ENCODE measurements at regions not wholly inside any gene's neighbourhood (a gene's known extent, or its start where the extent isn't known, plus 50 kb on each side); places are given as distances from the start of the nearest gene placed in this dataset.
A peak's percentile ranks its signal among the peaks of the same experiment; 100 is the strongest.
"Not testable (repeated sequence)": the region's sequence is repeated elsewhere in the genome, so short reads cannot be mapped to it uniquely, and the experiment has no call there.

GRCh38 chr2:156254637-156255067 is 77.9 kb downstream of the NR4A2 start:
- Histone ChIP-seq H3K4me3 (ENCODE audit: low read depth, low read length) (peak overlapping the region; percentile 81), H3K9ac (ENCODE audit: low read length) (peak overlapping the region; percentile 85)

GRCh38 chr2:156253765-156254164 is 78.8 kb downstream of the NR4A2 start:
- Histone ChIP-seq H3K9me3 (ENCODE audit: control insufficient read depth, insufficient read depth, low read depth, low read length) (peaks cover 8% of the 10 kb centered on the region), H3K4me3 (ENCODE audit: low read depth, low read length) (peak overlapping the region; percentile 81), H3K9ac (ENCODE audit: low read length) (no peak overlapping the region), H3K4me1 (ENCODE audit: control insufficient read depth, insufficient read depth, low read length) (no peaks in the 10 kb centered on the region), H3K27me3 (ENCODE audit: control insufficient read depth, insufficient read depth, low read length) (no peaks in the 10 kb centered on the region), H3K27ac (ENCODE audit: low read depth, low read length) (no peak overlapping the region), H3K36me3 (ENCODE audit: control insufficient read depth, insufficient read depth, low read length) (peaks cover 9% of the 10 kb centered on the region)

More at GRCh38 chr2:156254637-156255067, 77.9 kb downstream of the NR4A2 start:
- not testable (repeated sequence) for H3K36me3 ChIP-seq (ENCODE audit: control insufficient read depth, insufficient read depth, low read length); H3K27me3 ChIP-seq (ENCODE audit: control insufficient read depth, insufficient read depth, low read length); H3K9me3 ChIP-seq (ENCODE audit: control insufficient read depth, insufficient read depth, low read depth, low read length); H3K4me1 ChIP-seq (ENCODE audit: control insufficient read depth, insufficient read depth, low read length)
- peak overlapping the region; percentile 39 for H3K27ac ChIP-seq (ENCODE audit: low read depth, low read length)

GRCh38 chr2:156242874-156243273 is 89.6 kb downstream of the NR4A2 start:
- no peak overlapping the region for H3K27ac ChIP-seq (ENCODE audit: low read depth, low read length)
- H3K9ac ChIP-seq (ENCODE audit: low read length), result no peak overlapping the region
- H3K36me3 ChIP-seq (ENCODE audit: control insufficient read depth, insufficient read depth, low read length), result no peaks in the 10 kb centered on the region; the same call in 1 of the 2 replicates
- H3K27me3 ChIP-seq (ENCODE audit: control insufficient read depth, insufficient read depth, low read length), result no peaks in the 10 kb centered on the region
- no peak overlapping the region for H3K4me3 ChIP-seq (ENCODE audit: low read depth, low read length)
- peaks cover 3% of the 10 kb centered on the region; the same call in 1 of the 2 replicates for H3K9me3 ChIP-seq (ENCODE audit: control insufficient read depth, insufficient read depth, low read depth, low read length)
- no peaks in the 10 kb centered on the region for H3K4me1 ChIP-seq (ENCODE audit: control insufficient read depth, insufficient read depth, low read length)

GRCh38 chr2:156237558-156237957 is 95.0 kb downstream of the NR4A2 start:
- no peak overlapping the region for H3K9ac ChIP-seq (ENCODE audit: low read length)
- H3K36me3 ChIP-seq (ENCODE audit: control insufficient read depth, insufficient read depth, low read length), result no peaks in the 10 kb centered on the region
- no peaks in the 10 kb centered on the region for H3K27me3 ChIP-seq (ENCODE audit: control insufficient read depth, insufficient read depth, low read length)
- H3K9me3 ChIP-seq (ENCODE audit: control insufficient read depth, insufficient read depth, low read depth, low read length), result peaks cover 8% of the 10 kb centered on the region; the same call in 1 of the 2 replicates
- H3K4me3 ChIP-seq (ENCODE audit: low read depth, low read length), result no peak overlapping the region
- H3K27ac ChIP-seq (ENCODE audit: low read depth, low read length), result no peak overlapping the region
- H3K4me1 ChIP-seq (ENCODE audit: control insufficient read depth, insufficient read depth, low read length), result no peaks in the 10 kb centered on the region

- H3K27me3 ChIP-seq (ENCODE audit: control insufficient read depth, insufficient read depth, low read length), result no peaks in the 10 kb centered on the region
- peaks cover 11% of the 10 kb centered on the region; the same call in 1 of the 2 replicates for H3K9me3 ChIP-seq (ENCODE audit: control insufficient read depth, insufficient read depth, low read depth, low read length)
- no peak overlapping the region for H3K4me3 ChIP-seq (ENCODE audit: low read depth, low read length)
- H3K36me3 ChIP-seq (ENCODE audit: control insufficient read depth, insufficient read depth, low read length), result no peaks in the 10 kb centered on the region; the same call in 1 of the 2 replicates
- H3K27ac ChIP-seq (ENCODE audit: low read depth, low read length), result no peak overlapping the region
- H3K9ac ChIP-seq (ENCODE audit: low read length), result no peak overlapping the region
- H3K4me1 ChIP-seq (ENCODE audit: control insufficient read depth, insufficient read depth, low read length), result peaks cover 20% of the 10 kb centered on the region
Measured at GRCh38 chr2:156229724-156230362, 102.7 kb downstream of the NR4A2 start.

- not testable (repeated sequence) for H3K36me3 ChIP-seq (ENCODE audit: control insufficient read depth, insufficient read depth, low read length); H3K27ac ChIP-seq (ENCODE audit: low read depth, low read length)
- H3K9me3 ChIP-seq (ENCODE audit: control insufficient read depth, insufficient read depth, low read depth, low read length), result peaks cover 32% of the 10 kb centered on the region
Measured at GRCh38 chr2:156223328-156223727, 109.2 kb downstream of the NR4A2 start.

GRCh38 chr2:156221703-156222102 is 110.8 kb downstream of the NR4A2 start:
- Histone ChIP-seq H3K27ac (ENCODE audit: low read depth, low read length) (no peak overlapping the region), H3K4me3 (ENCODE audit: low read depth, low read length) (no peak overlapping the region), H3K36me3 (ENCODE audit: control insufficient read depth, insufficient read depth, low read length) (no peaks in the 10 kb centered on the region; the same call in 1 of the 2 replicates), H3K9me3 (ENCODE audit: control insufficient read depth, insufficient read depth, low read depth, low read length) (peaks cover 32% of the 10 kb centered on the region), H3K9ac (ENCODE audit: low read length) (no peak overlapping the region), H3K27me3 (ENCODE audit: control insufficient read depth, insufficient read depth, low read length) (no peaks in the 10 kb centered on the region), H3K4me1 (ENCODE audit: control insufficient read depth, insufficient read depth, low read length) (peaks cover 7% of the 10 kb centered on the region; the same call in 1 of the 2 replicates)

More at GRCh38 chr2:156223328-156223727, 109.2 kb downstream of the NR4A2 start:
- not testable (repeated sequence) for H3K9ac ChIP-seq (ENCODE audit: low read length); H3K4me3 ChIP-seq (ENCODE audit: low read depth, low read length); H3K27me3 ChIP-seq (ENCODE audit: control insufficient read depth, insufficient read depth, low read length); H3K4me1 ChIP-seq (ENCODE audit: control insufficient read depth, insufficient read depth, low read length)

GRCh38 chr2:156219491-156220100 is 112.9 kb downstream of the NR4A2 start:
- H3K9ac ChIP-seq (ENCODE audit: low read length), result no peak overlapping the region
- H3K9me3 ChIP-seq (ENCODE audit: control insufficient read depth, insufficient read depth, low read depth, low read length), result peaks cover 23% of the 10 kb centered on the region
- no peaks in the 10 kb centered on the region for H3K27me3 ChIP-seq (ENCODE audit: control insufficient read depth, insufficient read depth, low read length)
- H3K36me3 ChIP-seq (ENCODE audit: control insufficient read depth, insufficient read depth, low read length), result no peaks in the 10 kb centered on the region
- no peak overlapping the region for H3K27ac ChIP-seq (ENCODE audit: low read depth, low read length)
- no peak overlapping the region for H3K4me3 ChIP-seq (ENCODE audit: low read depth, low read length)
- H3K4me1 ChIP-seq (ENCODE audit: control insufficient read depth, insufficient read depth, low read length), result peaks cover 10% of the 10 kb centered on the region

GRCh38 chr2:156215656-156216055 is 116.9 kb downstream of the NR4A2 start:
- Histone ChIP-seq H3K27me3 (ENCODE audit: control insufficient read depth, insufficient read depth, low read length) (no peaks in the 10 kb centered on the region), H3K9me3 (ENCODE audit: control insufficient read depth, insufficient read depth, low read depth, low read length) (no peaks in the 10 kb centered on the region), H3K27ac (ENCODE audit: low read depth, low read length) (no peak overlapping the region), H3K36me3 (ENCODE audit: control insufficient read depth, insufficient read depth, low read length) (no peaks in the 10 kb centered on the region), H3K4me3 (ENCODE audit: low read depth, low read length) (no peak overlapping the region), H3K4me1 (ENCODE audit: control insufficient read depth, insufficient read depth, low read length) (peaks cover 10% of the 10 kb centered on the region), H3K9ac (ENCODE audit: low read length) (no peak overlapping the region)

GRCh38 chr2:156211318-156211717 is 121.2 kb downstream of the NR4A2 start:
- H3K4me3 ChIP-seq (ENCODE audit: low read depth, low read length), result no peak overlapping the region
- H3K9ac ChIP-seq (ENCODE audit: low read length), result no peak overlapping the region
- no peaks in the 10 kb centered on the region for H3K36me3 ChIP-seq (ENCODE audit: control insufficient read depth, insufficient read depth, low read length)
- H3K27me3 ChIP-seq (ENCODE audit: control insufficient read depth, insufficient read depth, low read length), result no peaks in the 10 kb centered on the region
- no peak overlapping the region for H3K27ac ChIP-seq (ENCODE audit: low read depth, low read length)
- H3K9me3 ChIP-seq (ENCODE audit: control insufficient read depth, insufficient read depth, low read depth, low read length), result no peaks in the 10 kb centered on the region
- peaks cover 10% of the 10 kb centered on the region for H3K4me1 ChIP-seq (ENCODE audit: control insufficient read depth, insufficient read depth, low read length)

- Histone ChIP-seq H3K27me3 (ENCODE audit: control insufficient read depth, insufficient read depth, low read length) (no peaks in the 10 kb centered on the region), H3K36me3 (ENCODE audit: control insufficient read depth, insufficient read depth, low read length) (no peaks in the 10 kb centered on the region), H3K4me3 (ENCODE audit: low read depth, low read length) (no peak overlapping the region), H3K9ac (ENCODE audit: low read length) (no peak overlapping the region), H3K4me1 (ENCODE audit: control insufficient read depth, insufficient read depth, low read length) (peaks cover 10% of the 10 kb centered on the region; the same call in 1 of the 2 replicates), H3K9me3 (ENCODE audit: control insufficient read depth, insufficient read depth, low read depth, low read length) (no peaks in the 10 kb centered on the region), H3K27ac (ENCODE audit: low read depth, low read length) (no peak overlapping the region)
Measured at GRCh38 chr2:156206355-156206754, 126.2 kb downstream of the NR4A2 start.
